Hematopoietic multipotent progenitor cell treated with erythropoietin and hydrocortisone succinate and interleukin-3 and kit ligand, for 6 days (in vitro differentiated cells): ENCODE measurements at regions not wholly inside any gene's neighbourhood (a gene's known extent, or its start where the extent isn't known, plus 50 kb on each side); places are given as distances from the start of the nearest gene placed in this dataset.
"Not testable (repeated sequence)": the region's sequence is repeated elsewhere in the genome, so short reads cannot be mapped to it uniquely, and the experiment has no call there.

ENCODE experiments used
- DNase-seq: peaks from one replicate; pipeline ENCODE4 v3.0.0-alpha.2; 2015

DNA sequence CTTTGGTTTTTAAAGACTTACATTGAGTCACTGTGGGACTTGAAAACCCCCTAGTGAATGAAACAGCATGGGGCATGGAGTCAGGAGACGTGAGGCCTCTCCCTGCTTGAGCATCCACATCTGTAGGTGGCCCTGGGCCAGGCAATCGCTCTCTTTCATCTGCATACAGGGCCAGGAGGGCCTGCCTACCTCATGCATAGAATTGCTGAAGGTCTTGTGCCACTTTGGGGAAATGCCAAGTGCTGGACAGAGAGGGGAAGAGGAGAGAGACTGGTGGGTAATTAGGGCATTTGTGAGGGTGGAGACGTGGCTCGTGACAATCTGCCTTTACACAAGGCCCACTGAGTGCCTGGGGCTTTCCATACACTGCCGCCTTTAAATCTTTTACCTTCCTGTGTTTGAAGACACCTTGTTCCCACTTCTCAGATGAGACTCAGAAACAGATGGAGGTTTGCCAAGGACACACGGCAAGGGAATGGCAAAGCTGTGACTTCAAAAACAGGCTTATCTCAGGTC lies 322.2 kb upstream of the HS6ST1 start:
- no peak for DNase-seq

DNA sequence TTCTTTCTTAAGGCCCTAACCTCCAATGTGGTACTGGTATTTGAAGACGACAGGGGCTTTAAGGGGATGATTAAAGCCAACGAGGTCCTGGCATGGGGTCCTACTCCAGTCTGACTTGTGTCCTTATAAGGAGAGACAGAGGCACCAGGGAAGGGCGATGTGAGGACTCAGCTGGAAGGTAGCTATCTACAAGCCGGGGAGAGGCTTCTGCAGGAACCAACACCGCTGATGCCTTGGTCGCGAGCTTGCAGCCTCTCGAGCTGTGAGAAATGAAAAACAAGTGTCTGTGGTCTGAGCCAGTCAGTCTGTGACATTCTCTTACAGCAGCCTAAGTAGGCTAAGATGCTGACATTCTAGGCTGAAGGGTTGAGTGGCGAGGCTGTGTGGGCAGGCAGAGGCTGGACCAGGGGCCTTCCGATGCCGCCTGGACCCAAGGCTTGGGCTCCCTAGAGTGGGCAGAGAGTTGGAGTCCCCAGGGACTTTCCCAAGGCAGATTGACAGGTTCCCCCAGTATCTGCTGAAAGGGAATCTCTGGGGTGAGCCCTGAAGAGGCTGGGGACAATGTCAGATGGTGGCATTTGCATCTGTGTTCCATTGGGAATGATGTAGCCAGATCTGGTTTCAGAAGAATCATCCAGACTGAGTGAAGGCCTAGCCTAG lies 322.9 kb upstream of the HS6ST1 start:
- no peak for DNase-seq

DNA sequence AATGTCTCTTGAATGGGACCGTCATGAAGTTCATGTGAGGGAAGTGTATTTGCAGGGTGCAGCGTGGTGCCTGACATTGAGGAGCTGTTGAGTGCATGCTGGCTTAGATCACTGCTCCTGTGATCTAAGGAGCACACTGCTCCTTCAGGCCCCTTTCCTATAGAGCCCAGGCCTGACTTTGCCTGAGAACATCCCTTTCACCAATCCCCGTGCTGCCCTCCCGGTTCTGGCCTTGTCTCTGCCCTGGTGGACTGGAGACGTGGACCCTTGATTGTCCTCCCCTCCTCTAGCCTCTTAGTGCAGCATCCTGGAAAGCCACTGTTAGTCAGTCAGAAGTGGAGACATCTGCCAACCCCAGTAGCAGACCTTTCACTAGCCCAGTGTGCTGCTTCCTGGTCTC lies 323.6 kb upstream of the HS6ST1 start:
- no peak for DNase-seq

DNA sequence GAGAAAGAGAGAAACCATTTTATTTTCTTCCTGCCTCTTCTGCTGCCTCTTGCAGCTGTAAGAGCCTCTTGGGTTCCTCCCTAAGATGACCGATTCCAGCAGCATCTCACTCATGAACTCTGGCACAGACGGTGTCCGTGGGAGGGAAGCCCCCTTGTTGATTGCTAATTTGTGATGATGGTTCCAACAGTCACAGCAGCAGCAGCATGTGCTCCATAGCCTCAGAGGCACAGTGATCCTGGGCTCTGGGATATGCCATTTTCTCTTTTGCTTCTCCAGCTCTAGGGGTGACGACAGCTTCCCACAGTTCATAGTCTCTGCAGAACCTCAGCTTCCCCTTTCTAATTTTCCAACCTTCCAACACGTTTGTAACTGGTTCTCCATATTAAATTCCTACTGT lies 324.2 kb upstream of the HS6ST1 start:
- no peak for DNase-seq

DNA sequence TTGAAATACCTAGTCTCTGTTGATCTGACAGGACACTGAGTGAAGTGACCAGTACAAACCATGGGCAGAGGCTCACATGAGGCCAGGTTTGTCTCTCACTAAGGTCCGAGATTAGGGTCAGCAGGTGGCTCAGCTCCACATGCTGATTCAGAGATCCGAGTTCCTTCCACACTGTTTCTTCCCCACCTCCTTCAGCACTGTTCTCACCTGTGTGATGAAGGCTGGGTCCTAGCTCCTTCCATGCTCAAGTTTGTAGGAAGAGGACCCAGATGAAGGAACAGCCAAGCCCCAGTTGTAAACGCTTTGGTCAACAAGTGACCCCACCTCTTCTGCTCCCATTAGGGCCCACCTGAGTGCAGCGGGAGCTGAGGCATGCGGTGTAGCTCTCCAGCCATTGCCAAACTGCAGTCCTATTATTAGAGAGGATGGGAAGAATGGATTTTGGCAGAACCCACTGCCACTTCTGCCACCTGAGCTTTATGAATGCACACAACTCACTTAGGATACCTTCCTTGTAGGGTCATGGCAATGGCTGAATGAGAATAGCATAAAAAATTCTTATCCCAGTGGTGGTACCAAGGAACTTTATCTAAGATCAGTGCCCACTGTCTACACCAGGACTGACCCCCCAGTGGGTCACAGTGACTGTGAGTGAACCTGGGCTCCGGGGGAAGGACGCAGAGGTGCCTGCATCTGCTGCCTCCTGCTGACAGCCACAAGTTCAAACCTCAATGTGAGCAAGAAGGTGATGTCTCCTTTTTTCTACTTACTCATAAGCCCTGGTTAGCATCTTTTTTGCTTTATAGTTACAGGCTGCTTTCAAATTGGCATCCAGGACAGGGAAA lies 324.8 kb upstream of the HS6ST1 start:
- DNase-seq, result no peak

DNA sequence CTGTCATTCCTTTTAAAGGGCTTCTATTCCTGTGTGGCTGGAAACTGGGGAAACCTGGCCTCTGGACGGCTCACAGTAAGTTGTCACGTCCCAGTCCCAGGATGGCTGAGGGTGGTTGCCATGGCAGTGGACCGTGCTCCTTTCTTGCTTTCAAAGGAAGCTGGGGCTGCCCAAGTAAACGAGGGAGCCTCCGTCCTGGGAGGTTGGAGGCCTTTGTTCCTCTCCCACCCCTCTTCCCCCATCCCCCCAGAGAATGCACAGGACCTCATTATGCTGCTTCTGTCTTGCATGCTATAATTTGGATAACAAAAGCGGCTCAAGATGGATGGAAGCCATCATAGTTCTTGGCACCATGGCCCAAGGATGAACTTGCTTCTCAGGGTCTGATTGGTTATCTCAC lies 325.5 kb upstream of the HS6ST1 start:
- DNase-seq, result no peak

DNA sequence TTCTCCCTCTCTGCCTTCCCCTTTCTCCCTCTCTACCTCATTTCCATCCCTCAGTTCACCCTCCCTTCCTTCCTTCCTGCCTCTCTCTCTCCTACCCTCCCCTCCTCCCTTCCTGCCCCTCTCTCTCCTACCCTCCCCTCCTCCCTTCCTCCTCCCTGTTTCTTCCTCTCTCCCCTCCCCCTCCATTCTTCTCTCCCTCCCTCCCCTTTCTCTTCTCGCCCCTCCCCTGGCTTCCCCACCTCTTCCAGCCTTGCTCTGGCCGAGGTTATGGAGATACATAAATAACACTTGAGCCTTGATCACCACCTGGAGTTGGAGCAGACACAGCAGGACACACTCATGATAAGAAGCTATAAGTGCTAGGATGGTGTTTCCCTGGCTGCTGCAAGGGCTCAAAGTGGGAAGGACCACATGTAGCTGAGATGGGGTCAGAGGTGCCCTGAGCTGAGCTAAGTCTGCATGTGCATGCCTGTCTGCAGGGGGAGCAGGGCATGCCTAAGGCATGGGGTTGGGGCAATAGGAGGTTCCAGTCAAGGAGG lies 326.1 kb upstream of the HS6ST1 start:
- DNase-seq, result no peak

DNA sequence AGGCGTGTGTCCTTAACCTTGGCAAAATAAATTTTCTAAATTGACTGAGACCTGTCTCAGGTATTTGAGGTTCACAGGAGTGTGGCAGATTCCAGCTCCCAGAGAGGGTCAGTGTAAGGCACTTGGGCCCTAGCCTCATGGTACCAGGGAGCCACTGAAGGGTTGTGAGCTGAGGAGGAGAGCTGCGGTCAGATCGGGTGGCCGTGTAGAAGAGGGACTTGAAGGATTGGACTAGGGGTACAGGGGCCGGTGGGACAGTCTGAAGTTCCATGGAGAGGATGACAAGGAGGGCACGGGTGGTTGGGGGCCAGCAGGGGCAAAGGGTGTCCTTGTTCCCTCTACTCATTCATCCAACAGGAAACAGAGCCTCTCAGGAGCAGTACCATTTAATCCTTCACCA lies 327.0 kb upstream of the HS6ST1 start:
- DNase-seq, result no peak

DNA sequence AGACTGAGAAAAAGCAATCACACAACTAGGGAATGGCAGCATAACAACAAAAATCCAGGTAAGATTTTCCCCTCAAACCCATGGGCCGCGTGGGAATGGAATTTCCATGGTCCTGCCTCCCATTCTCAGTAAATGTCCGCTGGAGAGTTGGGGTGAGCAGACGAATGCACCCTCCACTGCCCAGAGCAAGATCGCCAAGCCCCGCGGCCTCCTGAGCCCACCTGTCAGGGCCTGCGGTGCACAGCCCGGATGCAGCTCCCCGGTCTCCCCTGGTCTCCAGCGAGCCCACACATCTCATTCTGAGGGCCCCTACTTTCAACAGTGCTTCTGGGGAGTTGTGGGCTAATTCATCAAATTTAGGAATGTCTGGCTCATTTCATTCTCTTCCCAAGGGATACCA lies 327.4 kb upstream of the HS6ST1 start:
- DNase-seq, result no peak

DNA sequence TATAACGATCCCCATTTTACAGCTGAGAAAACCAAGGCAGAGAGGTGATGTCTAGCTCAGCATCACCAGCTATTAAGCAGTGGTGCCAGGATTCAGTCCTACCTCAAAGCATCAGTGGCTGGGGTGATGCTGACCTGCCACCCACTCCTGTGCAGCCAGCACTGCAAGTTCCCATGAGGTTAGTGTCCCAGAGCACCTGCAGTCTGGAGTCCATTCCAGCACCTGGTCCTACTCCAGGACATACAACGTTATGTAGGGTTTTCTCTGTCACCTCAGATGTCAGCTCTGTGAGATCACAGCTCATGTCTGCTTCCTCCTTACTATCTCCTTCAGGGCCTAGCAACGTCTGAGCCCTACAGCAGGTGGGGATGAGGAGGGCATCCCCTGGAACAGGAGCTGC lies 328.0 kb upstream of the HS6ST1 start:
- DNase-seq, result no peak

DNA sequence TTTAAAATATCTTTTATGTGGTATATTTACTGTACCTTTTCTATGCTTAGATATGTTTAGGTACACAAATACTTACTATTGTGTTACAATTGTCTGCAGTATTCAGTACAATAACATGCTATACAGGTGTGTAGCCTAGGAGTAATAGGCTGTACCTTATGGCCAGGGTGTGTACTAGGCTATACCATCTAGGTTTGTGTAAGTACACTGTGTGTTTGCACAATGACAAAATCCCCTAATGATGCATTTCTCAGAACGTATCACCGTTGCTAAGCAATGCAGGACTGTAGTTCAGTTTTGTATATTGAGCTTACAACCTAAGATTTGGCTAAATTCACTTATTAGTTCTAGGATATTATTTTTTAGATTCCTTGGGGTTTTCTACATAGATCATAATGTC lies 332.3 kb upstream of the HS6ST1 start:
- no peak for DNase-seq

DNA sequence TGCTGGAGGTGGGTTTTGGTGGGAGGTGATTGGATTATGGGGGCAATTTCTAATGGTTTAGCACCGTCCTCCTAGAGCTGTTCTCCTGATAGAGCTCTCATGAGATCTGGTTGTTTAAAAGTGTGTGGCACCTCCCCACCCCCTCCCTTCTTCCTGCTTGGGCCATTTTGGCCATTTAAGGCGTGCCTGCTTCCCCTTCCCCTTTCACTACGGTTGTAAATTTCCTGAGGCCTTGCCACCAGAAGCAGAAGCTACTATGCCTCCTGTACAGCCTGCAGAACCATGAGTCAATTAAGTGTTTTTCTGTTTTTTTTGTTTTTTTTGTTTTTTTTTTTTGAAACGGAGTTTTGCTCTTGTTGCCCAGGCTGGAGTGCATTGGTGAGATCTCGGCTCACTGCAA lies 335.7 kb upstream of the HS6ST1 start:
- DNase-seq, result peak; percentile 70

DNA sequence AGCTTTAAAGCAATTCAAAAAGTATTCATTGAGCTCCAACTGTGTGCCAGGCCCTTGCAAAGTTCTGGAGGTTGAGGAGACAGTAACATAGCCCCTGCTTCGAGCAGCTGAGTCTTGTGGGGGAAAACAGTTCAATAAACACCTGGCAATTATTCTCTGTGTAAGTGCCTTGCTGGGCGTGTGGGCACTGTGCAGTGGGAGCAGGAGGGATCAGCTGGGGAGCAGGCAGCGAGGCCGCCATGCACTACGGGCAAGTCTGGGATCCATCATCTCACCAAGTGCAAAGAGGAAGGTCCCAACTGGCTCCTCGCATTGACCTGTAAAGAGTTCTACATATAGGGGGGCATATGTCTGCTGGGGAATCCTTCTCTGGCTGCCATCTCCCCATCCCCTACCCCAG lies 342.2 kb upstream of the HS6ST1 start:
- no peak for DNase-seq

DNA sequence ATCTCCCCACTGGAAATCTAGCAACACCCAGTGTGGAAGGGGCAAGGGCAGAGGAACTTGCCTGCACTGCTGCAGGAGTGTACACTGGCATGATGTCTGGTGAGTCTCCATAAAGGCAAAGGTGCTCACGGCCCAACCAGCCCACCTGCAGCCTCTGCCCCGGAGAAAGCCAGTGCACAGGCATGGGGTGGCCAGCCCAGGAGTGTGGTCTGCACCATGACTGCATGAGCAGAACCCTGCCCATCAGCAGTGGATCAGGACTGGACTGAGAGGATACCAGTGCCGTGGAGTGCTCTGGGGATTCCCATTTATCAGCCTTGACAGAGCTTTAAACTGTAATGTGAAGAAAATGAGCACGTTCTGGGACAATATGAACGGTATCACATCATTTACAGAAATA lies 342.6 kb upstream of the HS6ST1 start:
- no peak for DNase-seq

DNA sequence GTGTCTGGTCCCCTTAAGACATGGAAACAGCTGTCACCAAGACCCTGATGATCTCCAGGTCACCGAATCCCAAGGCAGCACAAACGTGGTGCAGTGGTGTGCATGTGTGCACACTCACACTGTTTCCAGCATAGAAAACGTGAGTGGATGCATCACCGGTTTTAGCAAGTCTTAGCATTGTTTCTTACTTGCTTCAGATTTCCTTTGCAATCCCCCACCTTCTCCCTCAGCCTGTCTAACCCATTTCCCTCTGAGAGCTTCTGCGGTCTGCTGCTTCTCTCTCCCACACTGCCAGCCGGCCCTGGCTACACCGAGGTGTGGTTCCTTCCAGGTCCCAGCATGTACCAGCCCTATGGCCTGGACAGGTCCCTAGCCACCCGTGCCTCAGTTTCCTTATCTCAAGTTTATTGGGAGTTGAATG lies 343.4 kb upstream of the HS6ST1 start:
- no peak for DNase-seq

DNA sequence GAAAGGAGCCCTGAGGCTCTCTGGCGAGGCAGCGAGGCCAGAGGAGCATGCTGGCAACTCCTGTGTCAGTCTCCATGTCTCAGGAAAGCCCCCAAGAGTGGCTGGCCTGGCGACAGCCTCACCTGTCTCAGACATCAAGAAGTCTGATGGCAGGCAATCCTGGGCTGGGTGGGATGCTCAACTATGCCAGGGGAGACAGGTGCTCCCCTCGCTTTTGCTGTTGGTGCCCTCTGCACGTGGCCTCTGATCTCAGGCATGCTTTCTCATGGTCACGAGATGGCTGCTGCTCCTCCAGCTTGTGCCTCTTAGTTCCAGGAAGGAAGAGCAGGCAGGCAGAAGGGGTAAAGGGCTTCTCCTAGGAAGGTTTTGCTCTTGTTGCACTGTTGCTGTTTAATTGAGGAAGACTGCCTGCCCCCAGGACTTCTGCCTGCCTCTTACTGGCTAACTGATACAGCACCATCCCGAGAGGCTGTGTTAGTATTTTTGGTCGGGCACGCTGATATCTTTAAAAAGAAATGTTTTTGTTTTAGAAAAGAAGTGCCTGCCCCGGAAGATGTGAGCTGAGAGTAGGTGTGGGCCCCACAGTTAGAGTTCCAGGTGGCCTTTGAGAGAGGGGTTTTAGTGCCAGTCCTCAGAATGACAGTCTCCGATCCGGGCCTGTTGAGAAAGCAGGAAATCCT lies 344.8 kb upstream of the HS6ST1 start:
- no peak for DNase-seq

DNA sequence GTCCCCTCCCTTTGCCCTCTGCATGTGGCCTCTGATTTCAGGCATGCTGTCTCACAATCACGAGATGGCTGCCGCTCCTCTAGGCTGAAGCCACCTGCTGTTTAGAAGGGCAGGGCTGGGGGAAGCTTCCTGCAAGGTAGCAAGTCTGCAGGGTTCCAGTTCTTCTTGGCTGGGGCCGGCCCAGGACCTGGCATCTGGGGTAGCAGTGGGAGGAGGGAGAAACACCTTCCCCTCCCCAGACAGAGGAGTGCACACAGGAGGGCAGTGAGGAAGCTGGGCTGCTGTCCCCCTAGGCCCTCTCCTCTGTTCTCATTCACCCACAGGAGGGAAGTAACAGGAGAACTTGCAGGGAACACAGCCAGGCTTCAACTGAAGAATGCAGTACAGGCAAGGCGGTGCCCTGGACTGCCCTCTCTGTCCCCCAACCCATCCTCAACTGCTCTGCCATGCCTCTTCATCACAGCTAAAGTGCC lies 345.9 kb upstream of the HS6ST1 start:
- DNase-seq, result no peak

DNA sequence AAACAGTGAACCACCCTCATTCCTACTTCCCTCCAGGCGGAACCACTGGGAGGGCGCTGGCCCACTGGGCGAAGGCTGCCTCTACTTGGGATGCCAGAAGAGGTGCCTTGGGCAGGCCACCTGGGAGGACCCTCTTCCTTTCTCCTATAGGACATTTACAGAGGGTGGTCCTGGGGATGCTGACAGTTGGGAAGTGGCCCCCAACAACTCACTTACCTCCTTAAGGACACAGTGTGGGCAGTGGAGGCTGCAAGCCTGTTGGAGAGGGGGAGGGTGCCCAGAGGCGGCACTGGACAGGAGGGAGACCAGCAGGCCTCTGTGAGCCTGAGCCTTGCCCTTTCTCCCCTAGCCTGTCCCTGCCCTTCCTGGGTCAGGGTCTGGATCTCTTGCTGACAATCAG lies 346.4 kb upstream of the HS6ST1 start:
- DNase-seq, result no peak

DNA sequence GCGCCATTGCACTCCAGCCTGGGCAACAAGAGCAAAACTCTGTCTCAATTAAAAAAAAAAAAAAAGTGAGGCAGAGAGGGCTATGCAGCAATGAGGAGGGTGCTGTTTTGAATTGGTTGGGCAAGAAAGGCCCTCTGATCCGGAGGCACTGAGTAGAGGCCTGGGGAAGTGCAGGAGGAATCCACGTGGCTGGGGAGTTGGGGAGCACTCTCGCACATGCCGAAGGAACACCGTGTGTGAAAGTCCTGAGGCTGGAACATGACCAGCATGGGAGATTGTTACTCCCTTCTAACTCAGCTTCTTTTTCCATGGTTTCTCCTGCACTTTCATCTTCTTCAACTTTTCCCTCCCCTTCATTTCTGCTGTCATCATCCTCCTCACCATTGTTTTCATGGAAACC lies 347.9 kb upstream of the HS6ST1 start:
- no peak for DNase-seq

DNA sequence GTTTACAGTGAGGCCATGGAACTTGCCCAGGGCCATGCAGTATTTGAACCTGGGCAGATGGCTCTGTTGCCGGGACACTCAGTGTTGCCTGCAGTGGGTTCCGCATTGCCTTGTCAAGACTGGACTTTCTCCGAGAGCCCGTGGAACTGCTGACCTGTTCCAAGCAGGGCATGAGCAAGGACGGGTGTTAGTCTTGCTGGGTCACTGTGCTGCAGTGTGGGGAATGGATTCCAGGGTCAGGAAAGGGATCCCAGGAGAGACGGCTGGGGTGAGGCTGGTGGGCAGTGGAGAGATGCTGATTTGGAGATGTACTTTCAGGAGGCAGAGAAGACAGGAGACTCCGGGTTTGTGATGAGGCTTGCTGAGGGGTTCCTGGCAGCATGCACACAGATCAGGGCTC lies 348.7 kb upstream of the HS6ST1 start:
- no peak for DNase-seq

DNA sequence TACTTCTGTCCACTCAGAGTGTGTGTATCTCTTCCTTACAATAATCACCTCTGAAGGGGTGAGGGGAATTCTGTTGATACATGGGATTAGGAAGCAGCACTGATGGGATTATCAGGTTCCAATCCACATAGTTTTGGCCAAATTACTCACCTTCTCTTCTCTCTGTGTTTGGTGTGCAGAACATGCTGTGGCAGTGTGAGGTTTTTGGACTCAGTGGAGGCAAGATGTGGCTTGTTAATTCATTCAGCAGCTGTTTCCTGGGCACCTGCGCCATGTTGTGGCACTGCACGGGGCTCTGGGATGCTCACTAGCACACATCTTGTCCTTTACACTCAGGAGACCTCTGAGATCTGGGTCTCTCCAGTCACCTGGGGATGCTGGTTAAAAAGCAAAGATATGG lies 350.3 kb upstream of the HS6ST1 start:
- DNase-seq, result no peak

DNA sequence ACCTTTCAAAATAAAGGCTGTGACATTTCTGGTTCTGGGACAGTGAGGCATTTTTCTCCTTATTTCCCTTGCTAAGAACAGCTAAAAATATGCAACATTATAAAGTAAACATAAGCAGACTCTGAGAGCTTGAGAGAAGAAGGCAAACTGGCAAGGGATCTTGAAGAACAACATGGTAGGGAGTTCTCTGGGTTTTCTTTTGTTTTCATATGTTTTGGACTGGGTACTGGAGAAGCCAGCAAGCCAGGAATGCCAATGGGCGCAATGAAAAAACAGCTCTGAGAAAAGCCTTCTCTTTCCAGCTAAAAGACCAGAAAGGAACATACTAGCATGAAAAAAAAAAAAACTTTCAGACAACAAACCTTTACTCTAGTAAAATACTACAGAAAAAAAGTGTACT lies 351.4 kb upstream of the HS6ST1 start:
- DNase-seq, result no peak

DNA sequence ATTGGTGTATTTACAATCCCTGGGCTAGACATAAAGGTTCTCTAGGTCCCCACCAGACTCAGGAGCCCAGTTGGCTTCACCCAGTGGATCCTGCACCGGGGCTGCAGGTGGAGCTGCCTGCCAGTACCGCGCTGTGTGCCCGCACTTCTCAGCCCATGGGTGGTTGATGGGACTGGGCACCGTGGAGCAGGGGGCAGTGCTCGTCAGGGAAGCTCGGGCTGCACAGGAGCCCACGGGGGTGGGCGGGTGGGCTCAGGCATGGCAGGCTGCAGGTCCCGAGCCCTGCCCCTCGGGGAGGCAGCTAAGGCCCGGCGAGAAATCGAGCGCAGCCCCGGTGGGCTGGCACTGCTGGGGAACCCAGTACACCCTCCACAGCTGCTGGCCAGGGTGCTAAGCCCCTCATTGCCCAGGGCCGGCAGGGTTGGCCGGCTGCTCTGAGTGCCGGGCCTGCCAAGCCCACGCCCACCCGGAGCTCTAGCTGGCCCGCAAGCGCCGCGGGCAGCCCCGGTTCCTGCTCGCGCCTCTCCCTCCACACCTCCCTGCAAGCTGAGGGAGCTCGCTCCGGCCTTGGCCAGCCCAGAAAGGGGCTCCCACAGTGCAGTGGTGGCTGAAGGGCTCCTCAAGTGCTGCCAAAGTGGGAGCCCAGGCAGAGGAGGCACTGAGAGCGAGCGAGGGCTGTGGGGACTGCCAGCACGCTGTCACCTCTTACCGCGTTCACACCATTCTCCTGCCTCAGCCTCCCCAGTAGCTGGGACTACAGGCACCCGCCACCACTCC lies 353.5 kb upstream of the HS6ST1 start:
- DNase-seq, result not testable (repeated sequence)
